Muscle layer of colon (tissue), 2 donors: ENCODE measurements at regions not wholly inside any gene's neighbourhood (a gene's known extent, or its start where the extent isn't known, plus 50 kb on each side); places are given as distances from the start of the nearest gene placed in this dataset.

Source experiments
- H3K27ac ChIP-seq: one replicate; pipeline ENCODE4 v1.7.0; 2013; ENCODE audit warnings: low read depth, mild to moderate bottlenecking, low read length, moderate library complexity
- H3K27me3 ChIP-seq, 2 donors: one replicate each; pipeline ENCODE4 v1.7.0; 2013; ENCODE audit warnings: low read length in 2 of 2, mild to moderate bottlenecking in 2 of 2; ENCODE audit not compliant: insufficient read depth in 2 of 2, control insufficient read depth in 1 of 2
- H3K36me3 ChIP-seq: one replicate; pipeline ENCODE4 v1.7.0; 2013; ENCODE audit warnings: mild to moderate bottlenecking, low read length; ENCODE audit not compliant: insufficient read depth
- H3K4me1 ChIP-seq: one replicate; pipeline ENCODE4 v1.7.0; 2013; ENCODE audit warnings: mild to moderate bottlenecking, low read length; ENCODE audit not compliant: insufficient read depth
- H3K4me3 ChIP-seq, 2 donors: one replicate each; pipeline ENCODE4 v1.7.0; 2013; ENCODE audit warnings: low read length in 2 of 2, low read depth in 1 of 2, mild to moderate bottlenecking in 1 of 2, moderate library complexity in 1 of 2
- H3K9ac ChIP-seq: one replicate; pipeline ENCODE4 v1.7.0; 2013; ENCODE audit warnings: low read length
- H3K9me3 ChIP-seq: one replicate; pipeline ENCODE4 v1.7.0; 2013; ENCODE audit warnings: mild to moderate bottlenecking, low read length
- donor health status: abdominal sarcoma.
- donor health status: Adenocarcinoma of cecum.

GRCh38 chr13:47661076-47661475, 340.0 kb downstream of the SUCLA2 start:
- Histone ChIP-seq H3K36me3 (no peaks in the 10 kb centered on the region), H3K9me3 (no peaks in the 10 kb centered on the region), H3K27me3 (no peaks in the 10 kb centered on the region), H3K9ac (no peak overlapping the region), H3K4me1 (no peaks in the 10 kb centered on the region), H3K27ac (no peak overlapping the region), H3K4me3 (no peak overlapping the region)

GRCh38 chr13:47656651-47657050, 344.4 kb downstream of the SUCLA2 start:
- H3K27me3 ChIP-seq = no peaks in the 10 kb centered on the region
- H3K4me1 ChIP-seq = no peaks in the 10 kb centered on the region
- H3K36me3 ChIP-seq = no peaks in the 10 kb centered on the region
- H3K27ac ChIP-seq = no peak overlapping the region
- H3K9me3 ChIP-seq = no peaks in the 10 kb centered on the region
- no peak overlapping the region for H3K4me3 ChIP-seq
- no peak overlapping the region for H3K9ac ChIP-seq

DNA sequence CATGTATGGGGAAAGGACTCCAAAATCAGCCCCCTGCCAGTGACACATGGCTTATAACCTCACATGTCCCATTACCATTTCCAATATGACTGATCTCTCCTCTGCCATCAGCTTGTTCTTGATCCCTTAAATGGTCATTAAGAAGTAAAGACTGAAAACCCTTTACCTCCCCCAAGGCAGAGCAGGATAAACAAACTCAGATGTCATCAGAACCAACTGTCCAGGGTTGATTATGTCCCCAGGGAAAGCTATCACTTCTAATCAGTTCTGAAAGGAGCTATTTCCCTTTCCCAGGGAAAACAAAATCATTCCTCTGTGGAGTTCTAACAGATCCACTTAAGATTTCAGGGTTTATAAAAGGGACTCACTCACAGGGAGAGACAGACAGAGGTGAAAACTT, 350.9 kb downstream of the SUCLA2 start:
- H3K4me1 ChIP-seq = peaks cover 15% of the 10 kb centered on the region
- no peaks in the 10 kb centered on the region for H3K27me3 ChIP-seq
- H3K27ac ChIP-seq = no peak overlapping the region
- no peaks in the 10 kb centered on the region for H3K9me3 ChIP-seq
- no peak overlapping the region for H3K4me3 ChIP-seq
- H3K36me3 ChIP-seq = no peaks in the 10 kb centered on the region
- H3K9ac ChIP-seq = no peak overlapping the region

- Histone ChIP-seq H3K4me3 (no peak overlapping the region), H3K4me1 (peaks cover 15% of the 10 kb centered on the region), H3K9me3 (no peaks in the 10 kb centered on the region), H3K27ac (no peak overlapping the region), H3K36me3 (no peaks in the 10 kb centered on the region), H3K9ac (no peak overlapping the region), H3K27me3 (no peaks in the 10 kb centered on the region)
Observed at GRCh38 chr13:47647001-47647400, 354.1 kb downstream of the SUCLA2 start.

GRCh38 chr13:47646298-47646697, 354.8 kb downstream of the SUCLA2 start:
- Histone ChIP-seq H3K9me3 (no peaks in the 10 kb centered on the region), H3K4me1 (peaks cover 19% of the 10 kb centered on the region), H3K36me3 (no peaks in the 10 kb centered on the region), H3K9ac (no peak overlapping the region), H3K27me3 (no peaks in the 10 kb centered on the region), H3K27ac (no peak overlapping the region), H3K4me3 (no peak overlapping the region)

- no peak overlapping the region for H3K27ac ChIP-seq
- H3K27me3 ChIP-seq = no peaks in the 10 kb centered on the region
- H3K9me3 ChIP-seq = no peaks in the 10 kb centered on the region
- no peaks in the 10 kb centered on the region for H3K36me3 ChIP-seq
- peaks cover 4% of the 10 kb centered on the region for H3K4me1 ChIP-seq
- no peak overlapping the region for H3K4me3 ChIP-seq
- no peak overlapping the region for H3K9ac ChIP-seq
Observed at GRCh38 chr13:47639738-47640447, 361.2 kb downstream of the SUCLA2 start.

GRCh38 chr13:47638627-47639026, 362.4 kb downstream of the SUCLA2 start:
- Histone ChIP-seq H3K9me3 (no peaks in the 10 kb centered on the region), H3K4me1 (peaks cover 4% of the 10 kb centered on the region), H3K27me3 (no peaks in the 10 kb centered on the region), H3K27ac (no peak overlapping the region), H3K36me3 (no peaks in the 10 kb centered on the region), H3K4me3 (no peak overlapping the region), H3K9ac (no peak overlapping the region)

- no peak overlapping the region for H3K4me3 ChIP-seq
- no peaks in the 10 kb centered on the region for H3K4me1 ChIP-seq
- no peak overlapping the region for H3K27ac ChIP-seq
- H3K27me3 ChIP-seq = no peaks in the 10 kb centered on the region
- no peak overlapping the region for H3K9ac ChIP-seq
- H3K9me3 ChIP-seq = no peaks in the 10 kb centered on the region
- H3K36me3 ChIP-seq = no peaks in the 10 kb centered on the region
Observed at GRCh38 chr13:47632311-47632710, 368.8 kb downstream of the SUCLA2 start.

- Histone ChIP-seq H3K9ac (no peak overlapping the region), H3K4me1 (no peaks in the 10 kb centered on the region), H3K36me3 (no peaks in the 10 kb centered on the region), H3K27me3 (no peaks in the 10 kb centered on the region), H3K4me3 (no peak overlapping the region), H3K27ac (no peak overlapping the region), H3K9me3 (no peaks in the 10 kb centered on the region)
Observed at GRCh38 chr13:47628666-47629065, 372.4 kb downstream of the SUCLA2 start.

DNA sequence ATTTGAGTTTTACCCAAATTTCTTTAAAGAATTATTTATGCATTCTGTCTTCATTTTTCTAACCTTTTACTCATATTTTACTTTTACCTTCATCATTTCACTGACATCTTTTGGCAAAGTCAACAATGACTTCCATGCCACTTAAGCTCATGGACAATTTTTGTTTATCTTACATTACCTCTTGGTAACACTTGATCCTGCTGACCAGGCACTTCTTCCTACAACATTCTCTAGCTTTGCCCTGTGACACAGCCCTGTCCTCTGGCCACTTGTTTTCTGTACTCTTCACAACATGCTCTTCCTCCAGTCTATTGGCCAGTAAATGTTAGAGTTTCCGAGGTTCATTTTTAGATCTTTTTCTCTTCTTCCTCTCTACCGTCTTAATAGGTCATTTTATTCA, 377.2 kb downstream of the SUCLA2 start:
- no peaks in the 10 kb centered on the region for H3K27me3 ChIP-seq
- no peaks in the 10 kb centered on the region for H3K36me3 ChIP-seq
- H3K4me1 ChIP-seq = no peaks in the 10 kb centered on the region
- H3K4me3 ChIP-seq = no peak overlapping the region
- no peak overlapping the region for H3K9ac ChIP-seq
- H3K27ac ChIP-seq = no peak overlapping the region
- no peaks in the 10 kb centered on the region for H3K9me3 ChIP-seq

GRCh38 chr13:47621931-47622330, 379.1 kb downstream of the SUCLA2 start:
- no peak overlapping the region for H3K27ac ChIP-seq
- no peaks in the 10 kb centered on the region for H3K9me3 ChIP-seq
- H3K4me1 ChIP-seq = no peaks in the 10 kb centered on the region
- no peak overlapping the region for H3K9ac ChIP-seq
- H3K4me3 ChIP-seq = no peak overlapping the region
- no peaks in the 10 kb centered on the region for H3K36me3 ChIP-seq
- H3K27me3 ChIP-seq = no peaks in the 10 kb centered on the region

GRCh38 chr13:47611664-47612288, 389.3 kb downstream of the SUCLA2 start:
- Histone ChIP-seq H3K27ac (no peak overlapping the region), H3K27me3 (no peaks in the 10 kb centered on the region), H3K9ac (no peak overlapping the region), H3K9me3 (no peaks in the 10 kb centered on the region), H3K36me3 (no peaks in the 10 kb centered on the region), H3K4me1 (no peaks in the 10 kb centered on the region), H3K4me3 (no peak overlapping the region)
